ENCODE measurements at regions not wholly inside any gene's neighbourhood (a gene's known extent, or its start where the extent isn't known, plus 50 kb on each side); places are given as distances from the start of the nearest gene placed in this dataset.
"Not testable (repeated sequence)": the region's sequence is repeated elsewhere in the genome, so short reads cannot be mapped to it uniquely, and the experiment has no call there.

DNA sequence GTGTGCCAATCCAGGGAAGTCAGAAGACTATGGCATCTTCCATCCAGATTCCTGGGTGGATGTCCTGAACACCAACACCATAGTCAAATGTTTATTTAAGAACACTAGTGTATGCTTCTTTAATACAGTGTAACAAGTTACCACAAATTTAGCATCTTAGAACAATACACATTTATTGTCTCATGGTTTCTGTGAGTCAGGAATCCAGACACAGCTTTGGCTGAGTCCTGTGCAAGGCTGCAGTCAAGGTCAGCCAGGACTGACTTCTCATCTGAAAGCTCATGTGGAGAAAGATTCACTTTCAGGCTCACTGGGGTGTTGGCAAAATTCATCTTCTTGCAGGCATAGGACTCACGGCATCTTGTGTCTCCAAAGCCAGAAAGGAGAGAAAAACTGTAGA lies 143.4 kb downstream of the ANXA2 start:
- Histone ChIP-seq H3K4me1 (ENCODE audit: control insufficient read depth, insufficient read depth, low read length) (no peaks in the 10 kb centered on the region), H3K9ac (ENCODE audit: low read length) (no peak overlapping the region), H3K36me3 (ENCODE audit: control insufficient read depth, insufficient read depth, low read length) (no peaks in the 10 kb centered on the region), H3K9me3 (ENCODE audit: control insufficient read depth, low read length) (no peaks in the 10 kb centered on the region), H3K27me3 (ENCODE audit: control insufficient read depth, insufficient read depth, low read length) (no peaks in the 10 kb centered on the region), H3K4me3 (ENCODE audit: low read length) (no peak overlapping the region)

DNA sequence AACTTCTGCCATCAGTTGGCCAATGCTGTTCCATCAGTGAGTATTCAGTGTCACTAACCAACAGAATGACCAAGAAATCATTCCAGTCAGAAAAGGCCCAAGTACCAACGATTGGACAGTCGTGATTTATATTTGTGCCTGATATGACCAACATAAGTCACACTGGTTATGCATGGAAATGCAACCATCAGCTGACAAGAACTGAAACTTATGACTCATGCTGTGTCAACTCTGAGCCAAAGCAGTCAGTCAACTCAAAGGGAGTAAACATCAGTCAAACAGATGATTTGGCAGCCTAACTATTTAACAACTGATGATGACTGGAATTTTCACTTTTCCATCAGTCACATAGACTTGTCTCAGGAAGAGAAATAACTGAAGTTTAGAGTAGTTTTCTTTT lies 142.4 kb downstream of the ANXA2 start:
- Histone ChIP-seq H3K9me3 (ENCODE audit: control insufficient read depth, low read length) (no peaks in the 10 kb centered on the region), H3K36me3 (ENCODE audit: control insufficient read depth, insufficient read depth, low read length) (no peaks in the 10 kb centered on the region), H3K4me3 (ENCODE audit: low read length) (no peak overlapping the region), H3K4me1 (ENCODE audit: control insufficient read depth, insufficient read depth, low read length) (no peaks in the 10 kb centered on the region), H3K27me3 (ENCODE audit: control insufficient read depth, insufficient read depth, low read length) (no peaks in the 10 kb centered on the region), H3K9ac (ENCODE audit: low read length) (no peak overlapping the region)

DNA sequence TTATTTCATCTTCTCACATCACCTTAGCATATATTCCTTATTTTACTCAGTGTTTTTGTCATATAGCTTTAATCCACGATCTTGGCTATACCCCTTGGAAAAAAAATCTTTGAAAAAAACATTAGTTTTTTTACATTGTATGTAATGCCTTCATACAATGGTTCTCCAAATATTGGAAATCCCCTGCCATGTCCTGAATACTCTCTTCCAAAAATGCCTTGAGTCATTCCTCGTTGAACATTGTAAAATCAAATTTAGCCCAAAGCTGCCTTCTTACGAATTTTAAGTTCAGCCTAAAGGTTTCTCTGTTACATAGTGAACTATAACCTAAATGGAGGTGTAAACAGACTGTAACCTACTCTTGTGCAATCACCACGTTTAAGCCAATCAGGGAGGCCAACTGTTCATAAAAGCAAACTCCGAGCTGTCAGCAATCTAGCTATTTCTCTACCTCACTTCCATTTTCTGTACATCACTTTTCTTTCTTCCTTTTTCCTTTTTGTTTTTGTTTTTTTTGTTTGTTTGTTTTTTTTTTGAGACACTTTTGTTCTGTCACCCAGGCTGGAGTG lies 140.1 kb downstream of the ANXA2 start:
- Histone ChIP-seq H3K36me3 (ENCODE audit: control insufficient read depth, insufficient read depth, low read length) (no peaks in the 10 kb centered on the region), H3K4me3 (ENCODE audit: low read length) (no peak overlapping the region), H3K4me1 (ENCODE audit: control insufficient read depth, insufficient read depth, low read length) (no peaks in the 10 kb centered on the region), H3K9me3 (ENCODE audit: control insufficient read depth, low read length) (no peaks in the 10 kb centered on the region), H3K27me3 (ENCODE audit: control insufficient read depth, insufficient read depth, low read length) (peaks cover 9% of the 10 kb centered on the region), H3K9ac (ENCODE audit: low read length) (no peak overlapping the region)

DNA sequence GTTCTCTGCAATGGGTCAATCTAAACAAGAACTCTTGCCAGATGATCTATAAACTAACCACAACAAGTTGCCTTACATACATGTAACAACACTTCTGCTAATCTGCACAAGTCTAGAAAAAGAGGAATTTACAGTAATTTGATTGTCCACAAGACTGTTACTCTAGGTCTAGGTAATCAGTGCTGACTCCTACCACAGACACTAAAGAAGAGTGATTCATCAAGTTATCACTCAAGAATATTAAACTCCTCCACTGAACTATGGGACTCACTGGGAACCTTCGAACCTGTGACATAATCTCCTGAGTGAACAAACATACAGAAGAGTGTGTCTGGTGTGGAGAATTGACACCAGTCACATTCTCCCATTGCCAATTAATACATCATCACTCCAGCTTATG lies 138.3 kb downstream of the ANXA2 start:
- H3K4me1 ChIP-seq (ENCODE audit: control insufficient read depth, insufficient read depth, low read length) = no peaks in the 10 kb centered on the region
- H3K27me3 ChIP-seq (ENCODE audit: control insufficient read depth, insufficient read depth, low read length) = peaks cover 11% of the 10 kb centered on the region
- no peak overlapping the region for H3K9ac ChIP-seq (ENCODE audit: low read length)
- no peaks in the 10 kb centered on the region for H3K9me3 ChIP-seq (ENCODE audit: control insufficient read depth, low read length)
- no peaks in the 10 kb centered on the region for H3K36me3 ChIP-seq (ENCODE audit: control insufficient read depth, insufficient read depth, low read length)
- H3K4me3 ChIP-seq (ENCODE audit: low read length) = no peak overlapping the region

DNA sequence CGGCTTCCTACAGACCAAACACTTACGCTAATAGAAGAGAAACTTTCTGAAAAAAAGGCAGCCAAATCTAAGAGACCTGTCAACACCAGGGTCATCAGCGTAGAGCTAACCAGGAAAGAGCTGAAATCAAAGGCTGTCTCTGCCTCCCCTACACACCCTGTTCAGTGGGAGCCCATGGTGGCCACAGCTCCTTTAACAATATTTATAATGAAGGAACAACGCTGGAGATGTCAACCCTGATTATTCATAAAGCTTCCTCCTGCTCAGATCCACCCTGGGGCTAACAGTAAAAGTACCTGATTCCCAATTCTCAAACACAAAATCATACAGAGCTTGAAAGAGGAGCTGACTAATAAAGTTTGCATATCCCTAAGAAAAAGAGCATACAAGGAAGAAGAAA lies 133.7 kb downstream of the ANXA2 start:
- Histone ChIP-seq H3K4me3 (ENCODE audit: low read length) (no peak overlapping the region), H3K27me3 (ENCODE audit: control insufficient read depth, insufficient read depth, low read length) (peaks cover 11% of the 10 kb centered on the region), H3K9me3 (ENCODE audit: control insufficient read depth, low read length) (no peaks in the 10 kb centered on the region), H3K36me3 (ENCODE audit: control insufficient read depth, insufficient read depth, low read length) (no peaks in the 10 kb centered on the region), H3K4me1 (ENCODE audit: control insufficient read depth, insufficient read depth, low read length) (no peaks in the 10 kb centered on the region), H3K9ac (ENCODE audit: low read length) (no peak overlapping the region)

DNA sequence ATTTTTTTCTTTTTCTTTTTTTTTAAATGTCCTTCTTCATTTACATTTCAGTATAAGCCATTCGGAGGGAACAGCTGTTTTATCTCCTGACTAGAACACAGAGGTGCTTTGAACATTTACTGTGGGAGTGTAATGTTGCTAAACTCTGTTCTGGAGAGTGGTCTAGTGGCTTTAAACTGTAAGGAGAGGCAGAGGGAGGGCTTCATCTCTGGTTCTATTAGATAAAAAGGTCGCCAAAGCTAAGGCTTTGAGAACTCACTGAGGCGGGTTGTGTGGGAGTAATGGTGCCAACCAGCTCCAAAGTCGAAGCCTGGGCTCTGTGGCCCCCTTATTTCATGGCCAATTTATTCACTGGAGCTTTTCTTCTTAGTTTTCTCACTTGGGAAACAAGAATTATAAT lies 133.2 kb downstream of the ANXA2 start:
- no peak overlapping the region for H3K9ac ChIP-seq (ENCODE audit: low read length)
- H3K9me3 ChIP-seq (ENCODE audit: control insufficient read depth, low read length) = no peaks in the 10 kb centered on the region
- H3K27me3 ChIP-seq (ENCODE audit: control insufficient read depth, insufficient read depth, low read length) = peaks cover 11% of the 10 kb centered on the region
- no peak overlapping the region for H3K4me3 ChIP-seq (ENCODE audit: low read length)
- no peaks in the 10 kb centered on the region for H3K4me1 ChIP-seq (ENCODE audit: control insufficient read depth, insufficient read depth, low read length)
- H3K36me3 ChIP-seq (ENCODE audit: control insufficient read depth, insufficient read depth, low read length) = no peaks in the 10 kb centered on the region

DNA sequence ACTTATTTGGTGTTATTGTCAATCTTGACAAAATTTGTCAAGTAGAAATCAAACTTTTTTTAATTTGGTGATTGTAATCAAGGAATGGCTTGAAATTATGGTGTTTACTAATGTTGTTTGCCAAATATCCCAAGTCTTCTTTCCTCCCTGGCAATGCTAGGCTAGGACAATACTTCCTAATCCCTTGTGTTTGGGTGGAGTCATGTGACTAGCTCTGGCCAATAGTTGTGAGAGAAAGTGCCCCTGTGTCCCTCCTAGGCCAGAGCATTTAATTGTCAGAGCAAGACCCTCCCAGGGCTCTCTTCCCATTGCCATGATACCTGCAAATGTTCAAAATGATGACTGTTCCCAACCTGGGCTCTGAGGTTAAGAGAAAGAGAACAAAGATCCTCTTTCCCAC lies 132.7 kb downstream of the ANXA2 start:
- Histone ChIP-seq H3K9me3 (ENCODE audit: control insufficient read depth, low read length) (no peaks in the 10 kb centered on the region), H3K9ac (ENCODE audit: low read length) (no peak overlapping the region), H3K4me1 (ENCODE audit: control insufficient read depth, insufficient read depth, low read length) (no peaks in the 10 kb centered on the region), H3K27me3 (ENCODE audit: control insufficient read depth, insufficient read depth, low read length) (peaks cover 11% of the 10 kb centered on the region), H3K36me3 (ENCODE audit: control insufficient read depth, insufficient read depth, low read length) (no peaks in the 10 kb centered on the region), H3K4me3 (ENCODE audit: low read length) (no peak overlapping the region)

DNA sequence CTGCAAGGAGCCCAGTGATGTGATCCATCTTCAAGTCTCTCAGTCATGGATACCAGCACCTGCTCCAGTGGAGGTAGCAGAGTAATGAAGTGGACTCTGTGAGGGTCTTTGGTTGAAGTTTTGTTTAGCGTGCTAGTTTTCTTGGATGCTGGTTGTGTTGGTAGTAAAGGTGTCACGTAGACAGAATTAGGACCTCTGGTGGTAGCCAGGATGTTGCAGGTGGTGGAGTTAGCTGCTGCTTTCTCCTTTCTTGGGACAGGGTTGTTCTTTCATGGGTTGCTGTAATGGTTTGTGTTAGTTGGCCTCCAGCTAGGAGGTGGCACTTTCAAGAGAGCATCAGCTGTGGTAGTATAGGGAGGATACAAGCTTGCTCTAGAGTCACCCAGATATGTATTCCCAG lies 125.2 kb downstream of the ANXA2 start:
- Histone ChIP-seq H3K4me1 (ENCODE audit: control insufficient read depth, insufficient read depth, low read length) (no peaks in the 10 kb centered on the region), H3K4me3 (ENCODE audit: low read length) (no peak overlapping the region), H3K9me3 (ENCODE audit: control insufficient read depth, low read length) (no peaks in the 10 kb centered on the region), H3K9ac (ENCODE audit: low read length) (no peak overlapping the region), H3K27me3 (ENCODE audit: control insufficient read depth, insufficient read depth, low read length) (no peaks in the 10 kb centered on the region), H3K36me3 (ENCODE audit: control insufficient read depth, insufficient read depth, low read length) (no peaks in the 10 kb centered on the region)

DNA sequence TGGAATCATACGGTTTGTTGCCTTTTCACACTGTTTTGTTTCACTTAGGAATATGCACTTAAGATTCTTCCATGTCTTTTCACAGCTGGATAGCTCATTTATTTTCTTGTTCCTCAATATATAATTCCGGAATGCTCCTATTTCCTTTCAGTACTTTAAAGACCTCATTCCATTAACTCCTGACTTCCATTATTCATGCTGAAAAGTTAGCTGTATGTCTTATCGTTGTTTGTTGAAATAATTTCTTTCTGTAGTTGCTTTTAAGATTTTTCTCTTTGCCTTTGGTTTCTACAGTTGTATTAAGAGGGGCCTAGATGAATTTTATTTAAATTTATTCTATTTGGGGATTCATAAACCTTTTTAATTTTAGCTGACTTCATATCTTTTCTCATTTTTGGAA lies 122.2 kb downstream of the ANXA2 start:
- Histone ChIP-seq H3K4me3 (ENCODE audit: low read length) (no peak overlapping the region), H3K4me1 (ENCODE audit: control insufficient read depth, insufficient read depth, low read length) (no peaks in the 10 kb centered on the region), H3K36me3 (ENCODE audit: control insufficient read depth, insufficient read depth, low read length) (no peaks in the 10 kb centered on the region)

DNA sequence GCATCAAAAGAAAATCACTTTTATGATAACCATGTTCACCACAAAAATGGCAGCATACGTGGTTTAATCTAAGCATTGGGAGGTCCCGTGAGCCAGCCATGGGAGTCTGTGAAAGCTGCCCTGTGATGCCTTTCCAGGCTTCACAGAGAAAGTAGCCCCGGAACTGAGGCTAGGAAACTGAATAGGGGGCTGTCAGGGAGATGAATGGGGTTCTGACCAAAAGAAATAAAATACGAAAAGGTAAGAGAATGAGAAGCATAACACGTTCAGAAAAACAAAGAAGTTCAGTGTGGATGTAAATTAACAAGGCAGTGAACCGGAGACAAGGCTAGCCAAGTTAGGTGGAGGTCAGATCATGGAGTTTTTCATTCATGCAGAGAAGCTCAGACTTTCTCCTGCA lies 118.9 kb downstream of the ANXA2 start:
- H3K27me3 ChIP-seq (ENCODE audit: control insufficient read depth, insufficient read depth, low read length) = no peaks in the 10 kb centered on the region
- H3K9me3 ChIP-seq (ENCODE audit: control insufficient read depth, low read length) = no peaks in the 10 kb centered on the region
- H3K36me3 ChIP-seq (ENCODE audit: control insufficient read depth, insufficient read depth, low read length) = no peaks in the 10 kb centered on the region
- H3K4me1 ChIP-seq (ENCODE audit: control insufficient read depth, insufficient read depth, low read length) = no peaks in the 10 kb centered on the region
- H3K9ac ChIP-seq (ENCODE audit: low read length) = no peak overlapping the region
- H3K4me3 ChIP-seq (ENCODE audit: low read length) = no peak overlapping the region

More for the DNA sequence above, 122.2 kb downstream of the ANXA2 start:
- H3K27me3 ChIP-seq (ENCODE audit: control insufficient read depth, insufficient read depth, low read length) = no peaks in the 10 kb centered on the region
- no peak overlapping the region for H3K9ac ChIP-seq (ENCODE audit: low read length)
- H3K9me3 ChIP-seq (ENCODE audit: control insufficient read depth, low read length) = no peaks in the 10 kb centered on the region

DNA sequence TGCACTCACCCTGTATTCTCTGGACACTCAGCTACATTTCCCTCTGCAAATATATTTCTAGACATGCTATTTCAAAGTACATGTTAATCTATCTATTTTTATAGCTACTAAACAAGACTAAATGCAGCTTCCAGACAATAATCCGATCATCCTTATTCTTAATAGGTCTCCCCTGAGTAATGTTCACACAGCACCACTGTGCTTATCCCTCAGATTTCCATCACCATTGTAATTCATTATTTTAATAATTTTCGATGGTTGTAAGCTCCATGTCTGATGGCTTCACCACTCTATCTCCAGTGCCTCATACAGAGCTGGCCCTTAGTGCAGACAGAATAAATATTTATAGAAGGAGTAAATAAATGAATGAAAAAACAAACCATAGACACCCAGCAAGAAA lies 117.5 kb downstream of the ANXA2 start:
- Histone ChIP-seq H3K27me3 (ENCODE audit: control insufficient read depth, insufficient read depth, low read length) (no peaks in the 10 kb centered on the region), H3K9ac (ENCODE audit: low read length) (no peak overlapping the region), H3K9me3 (ENCODE audit: control insufficient read depth, low read length) (no peaks in the 10 kb centered on the region), H3K4me3 (ENCODE audit: low read length) (no peak overlapping the region), H3K4me1 (ENCODE audit: control insufficient read depth, insufficient read depth, low read length) (no peaks in the 10 kb centered on the region), H3K36me3 (ENCODE audit: control insufficient read depth, insufficient read depth, low read length) (no peaks in the 10 kb centered on the region)

DNA sequence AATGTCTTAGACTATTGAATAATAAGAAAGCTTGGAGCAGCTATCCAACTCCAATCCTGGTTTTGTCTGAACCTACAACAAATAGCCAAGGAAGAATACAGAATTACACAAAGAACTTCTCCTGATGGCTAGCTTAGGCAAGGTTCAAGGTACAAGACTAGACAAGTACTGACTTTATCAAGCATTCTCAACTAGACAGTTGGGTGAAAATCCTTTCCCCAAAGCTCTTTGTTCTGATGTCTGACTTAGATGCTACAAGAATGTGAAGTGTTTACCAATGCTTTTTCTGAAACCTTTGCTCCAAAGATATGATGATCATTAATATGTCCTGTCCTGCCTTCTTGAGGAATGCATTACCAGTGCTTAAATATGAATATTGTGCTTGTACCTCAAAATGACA lies 113.8 kb downstream of the ANXA2 start:
- H3K9ac ChIP-seq (ENCODE audit: low read length) = no peak overlapping the region
- H3K9me3 ChIP-seq (ENCODE audit: control insufficient read depth, low read length) = no peaks in the 10 kb centered on the region
- no peak overlapping the region for H3K4me3 ChIP-seq (ENCODE audit: low read length)
- H3K27me3 ChIP-seq (ENCODE audit: control insufficient read depth, insufficient read depth, low read length) = no peaks in the 10 kb centered on the region
- no peaks in the 10 kb centered on the region for H3K36me3 ChIP-seq (ENCODE audit: control insufficient read depth, insufficient read depth, low read length)
- H3K4me1 ChIP-seq (ENCODE audit: control insufficient read depth, insufficient read depth, low read length) = no peaks in the 10 kb centered on the region

DNA sequence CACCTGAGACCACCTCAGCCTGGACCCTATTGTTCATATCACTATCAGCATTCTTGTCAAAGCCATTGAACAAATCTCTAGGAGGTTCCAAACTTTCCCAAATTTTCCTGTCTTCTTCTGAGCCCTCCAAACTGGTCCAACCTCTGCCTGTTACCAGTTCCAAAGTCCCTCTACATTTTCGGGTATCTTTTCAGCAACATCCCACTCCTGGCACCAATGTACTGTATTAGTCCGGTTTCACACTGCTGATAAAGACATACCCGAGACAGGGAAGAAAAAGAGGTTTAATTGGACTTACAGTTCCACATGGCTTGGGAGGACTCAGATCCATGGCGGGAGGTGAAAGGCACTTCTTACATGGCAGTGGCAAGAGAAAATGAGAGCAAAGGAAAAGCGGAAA lies 101.9 kb downstream of the ANXA2 start:
- H3K36me3 ChIP-seq (ENCODE audit: control insufficient read depth, insufficient read depth, low read length); H3K9me3 ChIP-seq (ENCODE audit: control insufficient read depth, low read length); H3K9ac ChIP-seq (ENCODE audit: low read length): not testable (repeated sequence)

More for the DNA sequence above, 101.9 kb downstream of the ANXA2 start:
- H3K4me3 ChIP-seq (ENCODE audit: low read length); H3K27me3 ChIP-seq (ENCODE audit: control insufficient read depth, insufficient read depth, low read length); H3K4me1 ChIP-seq (ENCODE audit: control insufficient read depth, insufficient read depth, low read length): not testable (repeated sequence)

Measured in mucosa of stomach (tissue), 1 donor.